Adrenal gland (tissue), 9 donors: ENCODE measurements at regions not wholly inside any gene's neighbourhood (a gene's known extent, or its start where the extent isn't known, plus 50 kb on each side); places are given as distances from the start of the nearest gene placed in this dataset.

ENCODE experiments used
- DNase-seq, 7 donors: peaks; one replicate each; pipeline ENCODE4 v3.0.0-alpha.2; 2019 to 2020
- H3K27ac ChIP-seq, 5 donors: fragments of 200-600 bp; sonication (generic) in 4 of 5; 1 replicate in 3 of 5; 2 replicates in 2 of 5; pipeline versions ENCODE4 v1.5.1 to v1.8.0; 2016 to 2020; ENCODE audit warnings: mild to moderate bottlenecking in 1 of 5
- H3K27me3 ChIP-seq: fragments of 200-600 bp; 2 replicates; pipeline ENCODE4 v1.8.0; 2021
- H3K36me3 ChIP-seq, 2 donors: fragments of 200-600 bp; replicated peaks in 1 of 2; 1 replicate in 1 of 2; 2 replicates in 1 of 2; pipeline versions ENCODE4 v1.5.1 to v1.8.0; 2018 to 2022
- H3K4me1 ChIP-seq, 2 donors: fragments of 200-600 bp; replicated peaks in 1 of 2; 1 replicate in 1 of 2; 2 replicates in 1 of 2; pipeline versions ENCODE4 v1.5.1 to v1.8.0; 2018 to 2021
- H3K4me3 ChIP-seq, 4 donors: fragments of 200-600 bp; sonication (generic) in 3 of 4; one replicate each; pipeline ENCODE4 v1.5.1; 2016 to 2018
- H3K9me3 ChIP-seq, 3 donors: fragments of 200-600 bp; sonication (generic) in 1 of 3; replicated peaks in 1 of 3; 1 replicate in 2 of 3; 2 replicates in 1 of 3; pipeline versions ENCODE4 v1.5.1 to v1.8.0; 2016 to 2021
- CTCF ChIP-seq, 6 experiments: fragments of 450-650 bp in 4 of 6; fragments of 200-600 bp in 2 of 6; sonication (generic) in 1 of 6; IDR thresholded peaks; 1 replicate in 5 of 6; 2 replicates in 1 of 6; pipeline versions ENCODE4 v1.5.1 to v1.8.0; 2016 to 2021; ENCODE audit warnings: antibody characterized with exemption in 6 of 6, mild to moderate bottlenecking in 2 of 6, moderate library complexity in 1 of 6
- POLR2A ChIP-seq, 2 donors: fragments of 450-650 bp; IDR thresholded peaks; one replicate each; pipeline ENCODE4 v1.6.1; 2017; ENCODE audit warnings: antibody characterized with exemption in 2 of 2, mild to moderate bottlenecking in 2 of 2, moderate library complexity in 1 of 2
- WGBS, 4 donors: extraction: QIAGEN DNeasy Blood & Tissue Kit in 2 of 4; methylation state at CpG; one replicate each; pipeline versions ENCODE4 v1.1.5 to v1.1.7; 2013 to 2017; 5-methylcytosine and 5-hydroxymethylcytosine counted together
- intact Hi-C, 2 donors: fragments of 100-400 bp; cut with DNase I; formaldehyde crosslinking; loops; one replicate each; pipeline versions ENCODE4 v1.14.1 to v1.15.0; 2022 to 2023
- donor health status: healthy with polysubstance abuse.
- donor health status: Bipolar disorder and iron deficiency.
- donor health status: DM: yes; HTN: yes; CAD: no.
- donor health status: DM: no; HTN: no; CAD: no.
- donor health status: DM: no; HTN: no; CAD: no.

GRCh38 chr6:40779409-40779808 is 192.2 kb upstream of the LRFN2 start:
- H3K27me3 ChIP-seq = no peaks in the 10 kb centered on the region
- no peak overlapping the region for H3K27ac ChIP-seq
- intact Hi-C loops = no loop called here
- no peak for TF ChIP-seq CTCF (IDR thresholded peaks at IDR 0.05)
- no peak overlapping the region for H3K4me3 ChIP-seq
- H3K4me1 ChIP-seq = no peaks in the 10 kb centered on the region
- no peaks in the 10 kb centered on the region for H3K9me3 ChIP-seq
- no peak for DNase-seq
- 79 to 83% (median 83%) methylated on average over 3 of the region's 3 CpGs for WGBS, 4 donors
- no peaks in the 10 kb centered on the region for H3K36me3 ChIP-seq

- H3K4me3 ChIP-seq = no peak overlapping the region
- H3K27me3 ChIP-seq = no peaks in the 10 kb centered on the region
- intact Hi-C loops = no loop called here
- TF ChIP-seq CTCF (IDR thresholded peaks at IDR 0.05) (no peak), POLR2A (IDR thresholded peaks at IDR 0.05) (no peak)
- H3K9me3 ChIP-seq = no peaks in the 10 kb centered on the region
- H3K36me3 ChIP-seq = no peaks in the 10 kb centered on the region
- H3K4me1 ChIP-seq = no peaks in the 10 kb centered on the region
- 86 to 92% (median 91%) methylated on average over 1 of the region's 1 CpG; no CpG with 5 or more reads in 1 of the 4 donors for WGBS, 4 donors
- H3K27ac ChIP-seq = no peak overlapping the region
- no peak for DNase-seq
These were observed 191.8 kb upstream of the LRFN2 start for GRCh38 chr6:40778918-40779317.

- Histone ChIP-seq H3K9me3 (no peaks in the 10 kb centered on the region), H3K27me3 (no peaks in the 10 kb centered on the region), H3K36me3 (no peaks in the 10 kb centered on the region), H3K4me3 (no peak overlapping the region), H3K27ac (no peak overlapping the region), H3K4me1 (no peaks in the 10 kb centered on the region)
- 89 to 95% (median 92%) methylated on average over 3 of the region's 3 CpGs for WGBS, 4 donors
- intact Hi-C loops = no loop called here
- TF ChIP-seq POLR2A (IDR thresholded peaks at IDR 0.05) (no peak), CTCF (IDR thresholded peaks at IDR 0.05) (no peak)
- DNase-seq = no peak
These were observed 191.0 kb upstream of the LRFN2 start for GRCh38 chr6:40778196-40778595.

GRCh38 chr6:40774932-40775331 is 187.8 kb upstream of the LRFN2 start:
- Histone ChIP-seq H3K27me3 (peaks cover 4% of the 10 kb centered on the region), H3K4me1 (no peaks in the 10 kb centered on the region), H3K9me3 (no peaks in the 10 kb centered on the region), H3K36me3 (no peaks in the 10 kb centered on the region), H3K27ac (no peak overlapping the region), H3K4me3 (no peak overlapping the region)
- intact Hi-C loops = no loop called here
- WGBS, 4 donors = 79 to 92% (median 85%) methylated on average over 1 of the region's 1 CpG
- TF ChIP-seq CTCF (IDR thresholded peaks at IDR 0.05) = no peak
- TF ChIP-seq POLR2A (IDR thresholded peaks at IDR 0.05) = no peak
- no peak for DNase-seq
